ENCODE measurements at regions not wholly inside any gene's neighbourhood (a gene's known extent, or its start where the extent isn't known, plus 50 kb on each side); places are given as distances from the start of the nearest gene placed in this dataset.

- Histone ChIP-seq H4K20me1 (ENCODE audit: insufficient read depth, low read length) (no peaks in the 10 kb centered on the region), H3K9me3 (replicated peaks; ENCODE audit: insufficient read depth, low read length) (no peaks in the 10 kb centered on the region), H3K4me2 (ENCODE audit: low read depth, low read length) (no peak overlapping the region), H3K4me3 (ENCODE audit: low read length) (no peak overlapping the region), H2AFZ (ENCODE audit: low read length) (no peak overlapping the region), H3K9ac (ENCODE audit: low read length) (no peak overlapping the region), H3K27ac (ENCODE audit: low read length) (no peak overlapping the region), H3K79me2 (ENCODE audit: low read length) (no peaks in the 10 kb centered on the region), H3K36me3 (replicated peaks; ENCODE audit: insufficient read depth, low read length) (no peaks in the 10 kb centered on the region), H3K4me1 (ENCODE audit: low read length) (no peaks in the 10 kb centered on the region), H3K27me3 (replicated peaks; ENCODE audit: insufficient read depth, low read length) (no peaks in the 10 kb centered on the region), H3K9me2 (replicated peaks; ENCODE audit: insufficient read depth, low read length) (no peaks in the 10 kb centered on the region), H3F3A (ENCODE audit: insufficient read depth, low read length) (no peaks in the 10 kb centered on the region)
- TF ChIP-seq EZH2 (optimal IDR thresholded peaks at IDR 0.05; ENCODE audit: low read depth, low read length) (no peak), CTCF (IDR thresholded peaks at IDR 0.05; ENCODE audit: low read length) (no peak), EZH2phosphoT487 (IDR thresholded peaks at IDR 0.05; ENCODE audit: low read length) (no peak)
- DNase-seq: no peak
These were observed 961.3 kb downstream of the SOCS6 start for GRCh38 chr18:71250191-71250590.

- Histone ChIP-seq H3K9ac (ENCODE audit: low read length) (no peak overlapping the region), H2AFZ (ENCODE audit: low read length) (no peak overlapping the region), H3K4me2 (ENCODE audit: low read depth, low read length) (no peak overlapping the region), H3K36me3 (replicated peaks; ENCODE audit: insufficient read depth, low read length) (no peaks in the 10 kb centered on the region), H3K27me3 (replicated peaks; ENCODE audit: insufficient read depth, low read length) (no peaks in the 10 kb centered on the region), H3K4me1 (ENCODE audit: low read length) (no peaks in the 10 kb centered on the region), H3K9me3 (replicated peaks; ENCODE audit: insufficient read depth, low read length) (no peaks in the 10 kb centered on the region), H3K4me3 (ENCODE audit: low read length) (no peak overlapping the region), H3K27ac (ENCODE audit: low read length) (no peak overlapping the region), H3K79me2 (ENCODE audit: low read length) (no peaks in the 10 kb centered on the region), H4K20me1 (ENCODE audit: insufficient read depth, low read length) (no peaks in the 10 kb centered on the region), H3F3A (ENCODE audit: insufficient read depth, low read length) (no peaks in the 10 kb centered on the region), H3K9me2 (replicated peaks; ENCODE audit: insufficient read depth, low read length) (no peaks in the 10 kb centered on the region)
- no peak for DNase-seq
- TF ChIP-seq EZH2 (optimal IDR thresholded peaks at IDR 0.05; ENCODE audit: low read depth, low read length): no peak
- no peak for TF ChIP-seq EZH2phosphoT487 (IDR thresholded peaks at IDR 0.05; ENCODE audit: low read length)
- TF ChIP-seq CTCF (IDR thresholded peaks at IDR 0.05; ENCODE audit: low read length): no peak
These were observed 960.9 kb downstream of the SOCS6 start for GRCh38 chr18:71249791-71250190.

GRCh38 chr18:71242981-71243380 lies 954.1 kb downstream of the SOCS6 start:
- Histone ChIP-seq H3K9me2 (replicated peaks; ENCODE audit: insufficient read depth, low read length) (no peaks in the 10 kb centered on the region), H3F3A (ENCODE audit: insufficient read depth, low read length) (no peaks in the 10 kb centered on the region), H2AFZ (ENCODE audit: low read length) (no peak overlapping the region), H3K9ac (ENCODE audit: low read length) (no peak overlapping the region), H3K4me3 (ENCODE audit: low read length) (no peak overlapping the region), H3K4me2 (ENCODE audit: low read depth, low read length) (no peak overlapping the region), H3K79me2 (ENCODE audit: low read length) (no peaks in the 10 kb centered on the region), H4K20me1 (ENCODE audit: insufficient read depth, low read length) (no peaks in the 10 kb centered on the region), H3K27me3 (replicated peaks; ENCODE audit: insufficient read depth, low read length) (no peaks in the 10 kb centered on the region), H3K27ac (ENCODE audit: low read length) (no peak overlapping the region), H3K36me3 (replicated peaks; ENCODE audit: insufficient read depth, low read length) (no peaks in the 10 kb centered on the region), H3K4me1 (ENCODE audit: low read length) (no peaks in the 10 kb centered on the region), H3K9me3 (replicated peaks; ENCODE audit: insufficient read depth, low read length) (no peaks in the 10 kb centered on the region)
- DNase-seq: no peak
- TF ChIP-seq EZH2 (optimal IDR thresholded peaks at IDR 0.05; ENCODE audit: low read depth, low read length) (no peak), CTCF (IDR thresholded peaks at IDR 0.05; ENCODE audit: low read length) (no peak), EZH2phosphoT487 (IDR thresholded peaks at IDR 0.05; ENCODE audit: low read length) (no peak)
